ENCODE measurements at regions not wholly inside any gene's neighbourhood (a gene's known extent, or its start where the extent isn't known, plus 50 kb on each side); places are given as distances from the start of the nearest gene placed in this dataset.

GRCh38 chr10:77713521-77714280, 76.1 kb upstream of the KCNMA1 start:
- intact Hi-C loops (cut with DNase I): no loop called here
- no peak for DNase-seq (ENCODE audit: low spot score in 2 of 2)
- TF ChIP-seq, protein P1, sequence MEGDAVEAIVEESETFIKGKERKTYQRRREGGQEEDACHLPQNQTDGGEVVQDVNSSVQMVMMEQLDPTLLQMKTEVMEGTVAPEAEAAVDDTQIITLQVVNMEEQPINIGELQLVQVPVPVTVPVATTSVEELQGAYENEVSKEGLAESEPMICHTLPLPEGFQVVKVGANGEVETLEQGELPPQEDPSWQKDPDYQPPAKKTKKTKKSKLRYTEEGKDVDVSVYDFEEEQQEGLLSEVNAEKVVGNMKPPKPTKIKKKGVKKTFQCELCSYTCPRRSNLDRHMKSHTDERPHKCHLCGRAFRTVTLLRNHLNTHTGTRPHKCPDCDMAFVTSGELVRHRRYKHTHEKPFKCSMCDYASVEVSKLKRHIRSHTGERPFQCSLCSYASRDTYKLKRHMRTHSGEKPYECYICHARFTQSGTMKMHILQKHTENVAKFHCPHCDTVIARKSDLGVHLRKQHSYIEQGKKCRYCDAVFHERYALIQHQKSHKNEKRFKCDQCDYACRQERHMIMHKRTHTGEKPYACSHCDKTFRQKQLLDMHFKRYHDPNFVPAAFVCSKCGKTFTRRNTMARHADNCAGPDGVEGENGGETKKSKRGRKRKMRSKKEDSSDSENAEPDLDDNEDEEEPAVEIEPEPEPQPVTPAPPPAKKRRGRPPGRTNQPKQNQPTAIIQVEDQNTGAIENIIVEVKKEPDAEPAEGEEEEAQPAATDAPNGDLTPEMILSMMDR (IDR thresholded peaks at IDR 0.05): no peak

DNA sequence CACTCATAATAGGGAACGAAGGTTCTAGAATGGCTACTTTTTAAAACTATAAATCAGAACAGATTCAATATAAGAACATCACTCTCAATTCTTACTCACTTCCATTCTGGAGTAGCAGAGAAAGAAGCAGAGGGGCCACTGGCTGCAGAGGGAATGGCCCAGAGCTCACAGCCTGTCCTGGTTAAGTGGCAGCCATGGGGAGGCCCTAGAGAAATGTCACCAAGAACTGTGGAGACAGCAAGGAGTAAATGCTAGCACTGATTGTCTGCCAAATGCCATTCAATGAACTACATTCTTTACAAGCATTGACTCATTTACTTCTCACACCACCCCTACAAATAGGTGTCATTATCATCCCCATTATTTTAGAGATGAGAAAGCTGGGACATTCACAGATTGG, 74.6 kb upstream of the KCNMA1 start:
- H3K27me3 ChIP-seq: no peaks in the 10 kb centered on the region
- H3K36me3 ChIP-seq: no peaks in the 10 kb centered on the region
- TF ChIP-seq, protein P1 (IDR thresholded peaks at IDR 0.05): no peak
- intact Hi-C loops (cut with DNase I): no loop called here
- H3K4me1 ChIP-seq: peaks cover 0 to 3% of the 10 kb centered on the region in 2 donors
- H3K9me3 ChIP-seq: no peaks in the 10 kb centered on the region
- H3K4me3 ChIP-seq: no peak overlapping the region
- no peak overlapping the region for H3K27ac ChIP-seq
- no peak for DNase-seq (ENCODE audit: low spot score in 2 of 2)

More at GRCh38 chr10:77713521-77714280, 76.1 kb upstream of the KCNMA1 start:
- Histone ChIP-seq H3K9me3 (no peaks in the 10 kb centered on the region), H3K27me3 (no peaks in the 10 kb centered on the region), H3K4me1 (peaks cover 0 to 3% of the 10 kb centered on the region in 2 donors), H3K36me3 (no peaks in the 10 kb centered on the region), H3K27ac (no peak overlapping the region), H3K4me3 (no peak overlapping the region)

- TF ChIP-seq, protein P1 (IDR thresholded peaks at IDR 0.05): no peak
- H3K27me3 ChIP-seq: no peaks in the 10 kb centered on the region
- H3K36me3 ChIP-seq: no peaks in the 10 kb centered on the region
- DNase-seq (ENCODE audit: low spot score in 2 of 2): peak in 1 of 2 donors; percentile 47
- peak overlapping the region in 1 of 2 donors; percentile 65 for H3K4me3 ChIP-seq
- intact Hi-C loops (cut with DNase I): loop anchor here (2.0 kb wide), 1 partner anchor 537 kb away; no protein-coding TSS in a partner anchor
- no peaks in the 10 kb centered on the region for H3K9me3 ChIP-seq
- H3K27ac ChIP-seq: no peak overlapping the region
- peaks cover 0 to 3% of the 10 kb centered on the region in 2 donors for H3K4me1 ChIP-seq
Observed at GRCh38 chr10:77711683-77712049, 74.1 kb upstream of the KCNMA1 start.

GRCh38 chr10:77710759-77711682, 73.4 kb upstream of the KCNMA1 start:
- H3K27ac ChIP-seq: no peak overlapping the region
- peaks cover 0 to 3% of the 10 kb centered on the region in 2 donors for H3K4me1 ChIP-seq
- no peaks in the 10 kb centered on the region for H3K27me3 ChIP-seq
- H3K36me3 ChIP-seq: no peaks in the 10 kb centered on the region
- no peaks in the 10 kb centered on the region for H3K9me3 ChIP-seq
- DNase-seq (ENCODE audit: low spot score in 2 of 2): peak in 1 of 2 donors; percentile 84
- TF ChIP-seq, protein P1 (IDR thresholded peaks at IDR 0.05): peak; percentile 92 to 100 (median 99)
- intact Hi-C loops (cut with DNase I): loop anchor here (2.0 kb wide), 1 partner anchor 536 kb away; no protein-coding TSS in a partner anchor
- H3K4me3 ChIP-seq: peak overlapping the region; percentile 46 to 65

DNA sequence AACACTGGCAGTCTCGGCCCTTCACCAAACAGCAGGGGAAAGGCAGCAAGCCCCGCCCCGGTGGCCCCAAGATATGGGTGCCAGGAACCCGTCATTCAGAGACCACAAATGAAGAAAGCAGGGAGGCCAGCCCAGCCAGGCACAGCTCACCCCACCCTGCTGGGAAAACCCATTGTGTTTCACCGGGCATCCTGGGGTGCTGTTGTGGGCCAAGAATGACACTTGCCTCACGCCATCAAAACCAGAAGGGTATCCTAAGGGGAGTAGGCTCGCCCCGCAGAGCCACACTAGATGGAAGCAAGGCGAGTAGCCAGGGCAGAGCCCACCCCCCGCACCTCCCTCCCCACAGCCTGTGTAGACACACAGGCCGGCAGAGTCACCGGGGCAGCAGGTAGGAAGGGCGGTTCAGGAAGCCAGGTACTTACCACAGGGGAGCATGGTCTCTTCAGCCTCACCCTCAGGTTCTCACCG, 72.5 kb upstream of the KCNMA1 start:
- H3K4me1 ChIP-seq: peaks cover 0 to 3% of the 10 kb centered on the region in 2 donors
- intact Hi-C loops (cut with DNase I): loop anchor here (2.0 kb wide), 1 partner anchor 535 kb away; no protein-coding TSS in a partner anchor
- no peaks in the 10 kb centered on the region for H3K27me3 ChIP-seq
- H3K36me3 ChIP-seq: no peaks in the 10 kb centered on the region
- no peaks in the 10 kb centered on the region for H3K9me3 ChIP-seq
- no peak overlapping the region for H3K4me3 ChIP-seq
- TF ChIP-seq, protein P1 (IDR thresholded peaks at IDR 0.05): no peak
- DNase-seq (ENCODE audit: low spot score in 2 of 2): peak in 1 of 2 donors; percentile 58
- H3K27ac ChIP-seq: no peak overlapping the region
